ENCODE measurements at regions not wholly inside any gene's neighbourhood (a gene's known extent, or its start where the extent isn't known, plus 50 kb on each side); places are given as distances from the start of the nearest gene placed in this dataset.

DNA sequence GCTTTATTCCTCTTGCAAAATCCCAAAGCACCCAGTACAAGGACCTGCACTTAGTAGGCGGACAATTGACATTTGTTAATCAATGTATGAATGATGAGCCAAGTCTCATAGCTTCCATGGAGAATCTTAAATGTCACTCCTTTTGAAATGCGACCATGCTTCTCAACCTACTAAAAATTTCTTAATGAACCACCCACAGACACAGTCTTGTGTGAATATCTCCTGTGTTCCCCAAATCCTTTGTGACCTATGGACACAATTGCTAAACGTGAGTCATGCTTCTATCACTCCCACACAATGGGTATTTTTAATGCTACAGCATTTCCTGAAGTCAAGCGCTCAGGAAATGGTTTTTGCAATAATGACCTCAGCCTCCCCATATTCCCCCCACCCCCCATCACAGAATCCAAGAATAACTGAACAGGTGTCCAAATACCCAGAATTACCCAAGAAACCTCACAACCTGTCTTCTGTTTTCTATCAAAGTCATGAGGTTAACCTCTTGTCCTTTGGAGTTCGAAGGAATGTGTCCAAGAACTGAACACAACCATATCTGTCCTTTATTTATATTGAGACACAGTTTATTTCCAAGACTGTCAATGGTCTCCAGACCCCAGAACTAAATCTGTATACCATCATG, 163.6 kb upstream of the PLEKHG7 start:
- Histone ChIP-seq H3K4me1 (ENCODE audit: control extremely low read depth in 1 of 4, control insufficient read depth in 4 of 4, insufficient read depth in 4 of 4, low read length in 3 of 4) (peaks cover 24 to 68% (median 55%) of the 10 kb centered on the region in 4 experiments), H3K9me3 (ENCODE audit: control extremely low read depth in 1 of 5, control insufficient read depth in 4 of 5, insufficient read depth in 2 of 5, low read depth in 1 of 5, low read length in 4 of 5) (no peaks in the 10 kb centered on the region), H3K27ac (ENCODE audit: insufficient read depth in 1 of 2, low read depth in 1 of 2, low read length in 2 of 2, poor library complexity in 1 of 2, severe bottlenecking in 2 of 2) (peak overlapping the region in 1 of 2 experiments; percentile 26), H3K36me3 (ENCODE audit: control insufficient read depth in 4 of 4, insufficient read depth in 4 of 4, low read length in 3 of 4) (no peaks in the 10 kb centered on the region), H3K4me3 (ENCODE audit: control insufficient read depth in 1 of 7, extremely low read depth in 1 of 7, insufficient read depth in 4 of 7, low read depth in 2 of 7, low read length in 6 of 7) (peak overlapping the region in 1 of 7 experiments; percentile 9), H3K27me3 (replicated peaks in 2 of 5; ENCODE audit: control insufficient read depth in 4 of 5, insufficient read depth in 5 of 5, low read length in 4 of 5) (no peaks in the 10 kb centered on the region)
- ChIA-PET POLR2A (interaction anchor here (2.1 kb wide), 1 partner anchor 393 kb away, joined by 10 read pairs; the partner anchor contains the start of gene BTG1), CTCF (no interaction called here)
- 7% methylated on average over 4 of the region's 5 CpGs for WGBS (ENCODE audit: insufficient coverage)
- peak; percentile 76 to 89 (median 83) for DNase-seq

- H3K36me3 ChIP-seq (ENCODE audit: control insufficient read depth in 4 of 4, insufficient read depth in 4 of 4, low read length in 3 of 4) = no peaks in the 10 kb centered on the region
- no peak overlapping the region for H3K27ac ChIP-seq (ENCODE audit: insufficient read depth in 1 of 2, low read depth in 1 of 2, low read length in 2 of 2, poor library complexity in 1 of 2, severe bottlenecking in 2 of 2)
- ChIA-PET POLR2A (no interaction called here), CTCF (no interaction called here)
- H3K9me3 ChIP-seq (ENCODE audit: control extremely low read depth in 1 of 5, control insufficient read depth in 4 of 5, insufficient read depth in 2 of 5, low read depth in 1 of 5, low read length in 4 of 5) = no peaks in the 10 kb centered on the region
- no peak for DNase-seq
- WGBS (ENCODE audit: insufficient coverage) = 100% methylated on average over 1 of the region's 3 CpGs
- peaks cover 24 to 53% (median 46%) of the 10 kb centered on the region in 4 experiments for H3K4me1 ChIP-seq (ENCODE audit: control extremely low read depth in 1 of 4, control insufficient read depth in 4 of 4, insufficient read depth in 4 of 4, low read length in 3 of 4)
- H3K27me3 ChIP-seq (replicated peaks in 2 of 5; ENCODE audit: control insufficient read depth in 4 of 5, insufficient read depth in 5 of 5, low read length in 4 of 5) = no peaks in the 10 kb centered on the region
- no peak overlapping the region for H3K4me3 ChIP-seq (ENCODE audit: control insufficient read depth in 1 of 7, extremely low read depth in 1 of 7, insufficient read depth in 4 of 7, low read depth in 2 of 7, low read length in 6 of 7)
These were observed 165.4 kb upstream of the PLEKHG7 start for GRCh38 chr12:92537290-92537960.

- H3K27me3 ChIP-seq (replicated peaks in 2 of 5; ENCODE audit: control insufficient read depth in 4 of 5, insufficient read depth in 5 of 5, low read length in 4 of 5) = no peaks in the 10 kb centered on the region
- 94% methylated on average over 3 of the region's 3 CpGs for WGBS (ENCODE audit: insufficient coverage)
- H3K4me3 ChIP-seq (ENCODE audit: control insufficient read depth in 1 of 7, extremely low read depth in 1 of 7, insufficient read depth in 4 of 7, low read depth in 2 of 7, low read length in 6 of 7) = no peak overlapping the region
- DNase-seq = no peak
- H3K4me1 ChIP-seq (ENCODE audit: control extremely low read depth in 1 of 4, control insufficient read depth in 4 of 4, insufficient read depth in 4 of 4, low read length in 3 of 4) = peaks cover 20 to 38% (median 35%) of the 10 kb centered on the region in 4 experiments
- H3K9me3 ChIP-seq (ENCODE audit: control extremely low read depth in 1 of 5, control insufficient read depth in 4 of 5, insufficient read depth in 2 of 5, low read depth in 1 of 5, low read length in 4 of 5) = no peaks in the 10 kb centered on the region
- ChIA-PET CTCF (interaction anchor here (0.8 kb wide), 1 partner anchor 33 kb away, joined by 3 read pairs; no protein-coding TSS in a partner anchor), POLR2A (no interaction called here)
- H3K36me3 ChIP-seq (ENCODE audit: control insufficient read depth in 4 of 4, insufficient read depth in 4 of 4, low read length in 3 of 4) = no peaks in the 10 kb centered on the region
- H3K27ac ChIP-seq (ENCODE audit: insufficient read depth in 1 of 2, low read depth in 1 of 2, low read length in 2 of 2, poor library complexity in 1 of 2, severe bottlenecking in 2 of 2) = no peak overlapping the region
These were observed 166.8 kb upstream of the PLEKHG7 start for GRCh38 chr12:92535961-92536360.

DNA sequence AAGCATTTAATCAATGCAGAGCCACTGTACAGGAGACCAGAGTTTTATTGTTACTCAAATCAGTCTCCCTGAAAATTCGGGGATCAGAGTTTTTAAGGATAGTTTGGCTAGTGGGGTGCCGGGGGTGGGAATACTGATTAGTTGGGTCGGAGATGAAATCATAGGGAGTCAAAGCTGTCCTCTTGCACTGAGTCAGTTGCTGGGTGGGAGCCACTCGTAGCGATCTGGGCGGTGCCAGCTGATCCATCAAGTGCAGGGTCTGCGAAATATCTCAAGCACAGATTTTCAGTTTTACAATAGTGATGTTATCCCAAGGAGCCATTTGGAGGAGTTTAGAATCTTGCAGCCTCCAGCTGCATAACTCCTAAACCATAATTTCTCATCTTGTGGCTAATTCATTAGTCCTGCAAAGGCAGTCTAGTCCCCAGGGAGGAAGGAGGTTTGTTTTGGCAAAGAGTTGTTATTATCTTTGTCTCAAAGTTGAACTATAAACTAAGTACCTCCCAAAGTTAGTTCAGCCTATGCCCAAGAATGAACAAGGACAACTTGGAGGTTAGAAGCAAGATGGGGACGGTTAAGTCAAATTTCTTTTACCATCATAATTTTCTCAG, 169.4 kb upstream of the PLEKHG7 start:
- CTCF ChIA-PET = no interaction called here

GRCh38 chr12:92530706-92531105, 172.1 kb upstream of the PLEKHG7 start:
- no peaks in the 10 kb centered on the region for H3K9me3 ChIP-seq (ENCODE audit: control extremely low read depth in 1 of 5, control insufficient read depth in 4 of 5, insufficient read depth in 2 of 5, low read depth in 1 of 5, low read length in 4 of 5)
- H3K36me3 ChIP-seq (ENCODE audit: control insufficient read depth in 4 of 4, insufficient read depth in 4 of 4, low read length in 3 of 4) = no peaks in the 10 kb centered on the region
- no peak overlapping the region for H3K4me3 ChIP-seq (ENCODE audit: control insufficient read depth in 1 of 7, extremely low read depth in 1 of 7, insufficient read depth in 4 of 7, low read depth in 2 of 7, low read length in 6 of 7)
- peaks cover 0 to 1% (median under 1%) of the 10 kb centered on the region in 4 experiments for H3K4me1 ChIP-seq (ENCODE audit: control extremely low read depth in 1 of 4, control insufficient read depth in 4 of 4, insufficient read depth in 4 of 4, low read length in 3 of 4)
- DNase-seq = no peak
- POLR2A ChIA-PET = no interaction called here
- CTCF ChIA-PET = no interaction called here
- 89% methylated on average over 1 of the region's 1 CpG for WGBS (ENCODE audit: insufficient coverage)
- no peaks in the 10 kb centered on the region for H3K27me3 ChIP-seq (replicated peaks in 2 of 5; ENCODE audit: control insufficient read depth in 4 of 5, insufficient read depth in 5 of 5, low read length in 4 of 5)
- no peak overlapping the region for H3K27ac ChIP-seq (ENCODE audit: insufficient read depth in 1 of 2, low read depth in 1 of 2, low read length in 2 of 2, poor library complexity in 1 of 2, severe bottlenecking in 2 of 2)

More for the DNA sequence above, 169.4 kb upstream of the PLEKHG7 start:
- Histone ChIP-seq H3K36me3 (ENCODE audit: control insufficient read depth in 4 of 4, insufficient read depth in 4 of 4, low read length in 3 of 4) (no peaks in the 10 kb centered on the region), H3K27me3 (replicated peaks in 2 of 5; ENCODE audit: control insufficient read depth in 4 of 5, insufficient read depth in 5 of 5, low read length in 4 of 5) (no peaks in the 10 kb centered on the region), H3K4me3 (ENCODE audit: control insufficient read depth in 1 of 7, extremely low read depth in 1 of 7, insufficient read depth in 4 of 7, low read depth in 2 of 7, low read length in 6 of 7) (no peak overlapping the region), H3K9me3 (ENCODE audit: control extremely low read depth in 1 of 5, control insufficient read depth in 4 of 5, insufficient read depth in 2 of 5, low read depth in 1 of 5, low read length in 4 of 5) (no peaks in the 10 kb centered on the region), H3K4me1 (ENCODE audit: control extremely low read depth in 1 of 4, control insufficient read depth in 4 of 4, insufficient read depth in 4 of 4, low read length in 3 of 4) (peaks cover 0 to 13% (median 10%) of the 10 kb centered on the region in 4 experiments), H3K27ac (ENCODE audit: insufficient read depth in 1 of 2, low read depth in 1 of 2, low read length in 2 of 2, poor library complexity in 1 of 2, severe bottlenecking in 2 of 2) (no peak overlapping the region)
- WGBS (ENCODE audit: insufficient coverage) = 95% methylated on average over 6 of the region's 8 CpGs
- POLR2A ChIA-PET = no interaction called here
- no peak for DNase-seq

- no peak for DNase-seq
- POLR2A ChIA-PET = no interaction called here
- Histone ChIP-seq H3K4me3 (ENCODE audit: control insufficient read depth in 1 of 7, extremely low read depth in 1 of 7, insufficient read depth in 4 of 7, low read depth in 2 of 7, low read length in 6 of 7) (no peak overlapping the region), H3K9me3 (ENCODE audit: control extremely low read depth in 1 of 5, control insufficient read depth in 4 of 5, insufficient read depth in 2 of 5, low read depth in 1 of 5, low read length in 4 of 5) (no peaks in the 10 kb centered on the region), H3K27me3 (replicated peaks in 2 of 5; ENCODE audit: control insufficient read depth in 4 of 5, insufficient read depth in 5 of 5, low read length in 4 of 5) (no peaks in the 10 kb centered on the region), H3K4me1 (ENCODE audit: control extremely low read depth in 1 of 4, control insufficient read depth in 4 of 4, insufficient read depth in 4 of 4, low read length in 3 of 4) (no peaks in the 10 kb centered on the region), H3K36me3 (ENCODE audit: control insufficient read depth in 4 of 4, insufficient read depth in 4 of 4, low read length in 3 of 4) (no peaks in the 10 kb centered on the region), H3K27ac (ENCODE audit: insufficient read depth in 1 of 2, low read depth in 1 of 2, low read length in 2 of 2, poor library complexity in 1 of 2, severe bottlenecking in 2 of 2) (no peak overlapping the region)
- CTCF ChIA-PET = no interaction called here
These were observed 172.8 kb upstream of the PLEKHG7 start for GRCh38 chr12:92529944-92530343.

GRCh38 chr12:92528586-92528985, 174.2 kb upstream of the PLEKHG7 start:
- no peaks in the 10 kb centered on the region for H3K9me3 ChIP-seq (ENCODE audit: control extremely low read depth in 1 of 5, control insufficient read depth in 4 of 5, insufficient read depth in 2 of 5, low read depth in 1 of 5, low read length in 4 of 5)
- H3K27me3 ChIP-seq (replicated peaks in 2 of 5; ENCODE audit: control insufficient read depth in 4 of 5, insufficient read depth in 5 of 5, low read length in 4 of 5) = no peaks in the 10 kb centered on the region
- CTCF ChIA-PET = no interaction called here
- no peaks in the 10 kb centered on the region for H3K36me3 ChIP-seq (ENCODE audit: control insufficient read depth in 4 of 4, insufficient read depth in 4 of 4, low read length in 3 of 4)
- DNase-seq = no peak
- no peak overlapping the region for H3K27ac ChIP-seq (ENCODE audit: insufficient read depth in 1 of 2, low read depth in 1 of 2, low read length in 2 of 2, poor library complexity in 1 of 2, severe bottlenecking in 2 of 2)
- WGBS (ENCODE audit: insufficient coverage) = no CpG with 5 or more reads among the region's 3 CpGs
- no peak overlapping the region for H3K4me3 ChIP-seq (ENCODE audit: control insufficient read depth in 1 of 7, extremely low read depth in 1 of 7, insufficient read depth in 4 of 7, low read depth in 2 of 7, low read length in 6 of 7)
- POLR2A ChIA-PET = no interaction called here
- no peaks in the 10 kb centered on the region for H3K4me1 ChIP-seq (ENCODE audit: control extremely low read depth in 1 of 4, control insufficient read depth in 4 of 4, insufficient read depth in 4 of 4, low read length in 3 of 4)
